CD4-positive, alpha-beta T cell treated with Interleukin-2 at 100 ng/mL for 4 hours (primary cell): ENCODE measurements at regions not wholly inside any gene's neighbourhood (a gene's known extent, or its start where the extent isn't known, plus 50 kb on each side); places are given as distances from the start of the nearest gene placed in this dataset.
A peak's percentile ranks its signal among the peaks of the same experiment; 100 is the strongest.
"Not testable (repeated sequence)": the region's sequence is repeated elsewhere in the genome, so short reads cannot be mapped to it uniquely, and the experiment has no call there.

ENCODE experiments used
- DNase-seq: peaks from one replicate; pipeline ENCODE4 v3.0.0-alpha.2; 2020; ENCODE audit warnings: low spot score

GRCh38 chr9:32172256-32172655 lies 212.2 kb upstream of the ACO1 start:
- DNase-seq: no peak

GRCh38 chr9:32177396-32177795 lies 207.0 kb upstream of the ACO1 start:
- DNase-seq: no peak

GRCh38 chr9:32180597-32180996 lies 203.8 kb upstream of the ACO1 start:
- no peak for DNase-seq

- no peak for DNase-seq
Measured at GRCh38 chr9:32200241-32200640, 184.2 kb upstream of the ACO1 start.

GRCh38 chr9:32200896-32201295 lies 183.5 kb upstream of the ACO1 start:
- DNase-seq: no peak

GRCh38 chr9:32209164-32209563 lies 175.3 kb upstream of the ACO1 start:
- not testable (repeated sequence) for DNase-seq

- DNase-seq: no peak
Measured at GRCh38 chr9:32218100-32218767, 166.2 kb upstream of the ACO1 start.

- DNase-seq: no peak
Measured at GRCh38 chr9:32220750-32221149, 163.7 kb upstream of the ACO1 start.

- no peak for DNase-seq
Measured at GRCh38 chr9:32234451-32234850, 150.0 kb upstream of the ACO1 start.

- DNase-seq: no peak
Measured at GRCh38 chr9:32247168-32247567, 137.3 kb upstream of the ACO1 start.

GRCh38 chr9:32248189-32248712 lies 136.2 kb upstream of the ACO1 start:
- DNase-seq: no peak

GRCh38 chr9:32251539-32251938 lies 132.9 kb upstream of the ACO1 start:
- peak; percentile 27 for DNase-seq

GRCh38 chr9:32253731-32254130 lies 130.7 kb upstream of the ACO1 start:
- DNase-seq: no peak

- DNase-seq: no peak
Measured at GRCh38 chr9:32255026-32255425, 129.4 kb upstream of the ACO1 start.

GRCh38 chr9:32258482-32258881 lies 126.0 kb upstream of the ACO1 start:
- no peak for DNase-seq

- DNase-seq: no peak
Measured at GRCh38 chr9:32260151-32260862, 124.1 kb upstream of the ACO1 start.

GRCh38 chr9:32264170-32264864 lies 120.1 kb upstream of the ACO1 start:
- DNase-seq: no peak

GRCh38 chr9:32265037-32265436 lies 119.4 kb upstream of the ACO1 start:
- DNase-seq: no peak

GRCh38 chr9:32278991-32279390 lies 105.5 kb upstream of the ACO1 start:
- no peak for DNase-seq

GRCh38 chr9:32289756-32290155 lies 94.7 kb upstream of the ACO1 start:
- no peak for DNase-seq

GRCh38 chr9:32291370-32291769 lies 93.1 kb upstream of the ACO1 start:
- DNase-seq: no peak

GRCh38 chr9:32292611-32293010 lies 91.8 kb upstream of the ACO1 start:
- no peak for DNase-seq

- no peak for DNase-seq
Measured at GRCh38 chr9:32293091-32293490, 91.4 kb upstream of the ACO1 start.
